PC-3 (cell line): ENCODE measurements at regions not wholly inside any gene's neighbourhood (a gene's known extent, or its start where the extent isn't known, plus 50 kb on each side); places are given as distances from the start of the nearest gene placed in this dataset.

Experiments used
- EZH2 ChIP-seq: fragments of 300-600 bp; sonication (generic); IDR thresholded peaks from one replicate; pipeline ENCODE4 v1.6.1; 2017; ENCODE audit warnings: antibody characterized with exemption, mild to moderate bottlenecking, low read length; ENCODE audit not compliant: unreplicated experiment
- TF ChIP-seq, protein P1 (sequence below): fragments of 300-600 bp; sonication (generic); conservative IDR thresholded peaks from 2 replicates; pipeline ENCODE4 v1.5.1; 2017; ENCODE audit warnings: antibody characterized with exemption, low read depth, mild to moderate bottlenecking, low read length

DNA sequence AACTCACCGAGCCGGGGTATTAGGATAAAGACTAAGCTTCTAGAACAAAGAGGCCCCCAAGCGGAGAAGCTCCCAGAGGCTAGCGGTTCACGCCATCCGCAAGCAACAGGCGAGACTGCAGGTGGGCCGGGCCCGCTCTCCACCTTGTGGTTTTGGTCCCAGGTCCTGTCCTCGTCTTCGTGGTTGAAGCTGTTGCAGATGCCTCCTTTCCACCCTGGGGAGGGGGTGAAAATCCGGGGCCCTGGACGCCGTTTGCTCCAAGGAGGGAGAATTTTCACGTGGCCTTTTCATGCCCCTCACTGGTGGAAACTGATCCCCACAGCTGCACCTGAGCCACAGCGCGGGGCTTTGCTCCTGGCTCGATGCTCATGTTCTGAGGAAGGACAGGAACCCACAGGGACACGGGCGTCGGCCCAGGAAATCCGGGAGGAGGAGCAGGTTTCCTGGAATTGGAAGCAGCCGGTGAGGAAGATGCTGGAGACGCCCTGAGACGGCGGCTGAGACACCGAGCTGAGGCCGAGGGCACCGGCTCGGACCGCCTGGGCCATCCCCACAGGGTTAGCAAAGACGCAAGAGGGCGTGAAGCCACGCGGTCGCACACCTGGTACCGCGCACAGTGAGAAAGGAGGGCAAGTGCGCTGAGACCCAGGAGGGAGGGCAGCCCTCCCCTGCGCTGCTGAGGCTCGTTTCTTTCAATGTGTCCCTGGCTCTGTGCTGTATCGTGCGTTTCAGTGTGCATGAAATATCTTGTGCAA is 54.7 kb upstream of the SALL3 start:
- TF ChIP-seq, protein P1, sequence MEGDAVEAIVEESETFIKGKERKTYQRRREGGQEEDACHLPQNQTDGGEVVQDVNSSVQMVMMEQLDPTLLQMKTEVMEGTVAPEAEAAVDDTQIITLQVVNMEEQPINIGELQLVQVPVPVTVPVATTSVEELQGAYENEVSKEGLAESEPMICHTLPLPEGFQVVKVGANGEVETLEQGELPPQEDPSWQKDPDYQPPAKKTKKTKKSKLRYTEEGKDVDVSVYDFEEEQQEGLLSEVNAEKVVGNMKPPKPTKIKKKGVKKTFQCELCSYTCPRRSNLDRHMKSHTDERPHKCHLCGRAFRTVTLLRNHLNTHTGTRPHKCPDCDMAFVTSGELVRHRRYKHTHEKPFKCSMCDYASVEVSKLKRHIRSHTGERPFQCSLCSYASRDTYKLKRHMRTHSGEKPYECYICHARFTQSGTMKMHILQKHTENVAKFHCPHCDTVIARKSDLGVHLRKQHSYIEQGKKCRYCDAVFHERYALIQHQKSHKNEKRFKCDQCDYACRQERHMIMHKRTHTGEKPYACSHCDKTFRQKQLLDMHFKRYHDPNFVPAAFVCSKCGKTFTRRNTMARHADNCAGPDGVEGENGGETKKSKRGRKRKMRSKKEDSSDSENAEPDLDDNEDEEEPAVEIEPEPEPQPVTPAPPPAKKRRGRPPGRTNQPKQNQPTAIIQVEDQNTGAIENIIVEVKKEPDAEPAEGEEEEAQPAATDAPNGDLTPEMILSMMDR, result no peak
- no peak for TF ChIP-seq EZH2
